ENCODE measurements at regions not wholly inside any gene's neighbourhood (a gene's known extent, or its start where the extent isn't known, plus 50 kb on each side); places are given as distances from the start of the nearest gene placed in this dataset.

GRCh38 chr15:97386940-97387339, 573.6 kb upstream of the ARRDC4 start:
- no peak for DNase-seq

- no peak for DNase-seq
These were observed 559.3 kb upstream of the ARRDC4 start for GRCh38 chr15:97401195-97401594.

DNA sequence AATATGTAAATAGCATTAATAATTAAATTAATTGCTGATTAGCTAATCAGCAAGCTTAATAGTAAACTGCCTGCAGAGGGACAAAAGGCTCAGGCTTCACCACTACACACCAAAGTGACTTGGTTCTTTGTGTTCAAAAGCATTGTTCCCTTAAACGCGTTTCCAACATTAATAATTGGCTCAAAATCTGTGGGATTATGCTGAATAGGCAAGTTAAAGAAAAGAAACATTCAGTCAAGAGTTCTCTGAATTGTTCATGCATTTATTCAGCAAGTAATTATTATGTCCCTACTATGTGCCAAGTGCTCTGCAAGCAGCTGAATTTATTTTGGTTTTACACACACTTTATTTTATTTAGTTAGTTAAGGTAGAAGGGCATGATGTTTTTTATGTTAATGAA, 558.5 kb upstream of the ARRDC4 start:
- DNase-seq: no peak

- no peak for DNase-seq
These were observed 553.7 kb upstream of the ARRDC4 start for GRCh38 chr15:97406841-97407240.

DNA sequence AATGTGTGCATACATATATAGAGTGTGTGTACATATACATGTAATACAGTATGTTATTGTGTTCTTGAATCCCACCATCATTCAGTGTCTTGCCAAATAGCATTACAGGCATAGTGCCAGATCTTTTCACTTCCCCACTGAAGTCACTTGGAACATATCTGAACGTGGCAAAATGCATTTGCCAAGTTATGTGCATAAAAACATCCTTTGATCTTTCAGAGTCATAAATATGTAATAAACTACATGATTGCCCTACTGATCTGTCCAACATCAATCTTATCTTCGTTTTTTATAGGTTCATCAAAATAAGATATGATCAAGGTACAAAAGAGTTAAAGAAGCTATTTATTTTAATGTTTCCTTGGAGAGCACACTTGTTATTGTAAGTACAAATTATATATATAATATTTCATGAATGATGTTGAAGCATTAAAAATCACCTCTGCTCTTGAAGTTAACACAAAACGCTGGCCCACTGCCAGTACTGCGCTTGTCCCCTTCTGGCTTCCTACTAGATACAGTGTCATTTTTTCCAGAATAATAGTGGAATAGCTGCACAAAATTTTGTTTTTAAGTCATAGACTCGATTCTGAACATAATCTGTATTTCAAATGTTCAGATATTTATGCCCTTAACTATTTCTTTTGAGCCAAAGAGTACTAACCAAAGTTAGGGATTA, 549.5 kb upstream of the ARRDC4 start:
- DNase-seq: no peak

DNA sequence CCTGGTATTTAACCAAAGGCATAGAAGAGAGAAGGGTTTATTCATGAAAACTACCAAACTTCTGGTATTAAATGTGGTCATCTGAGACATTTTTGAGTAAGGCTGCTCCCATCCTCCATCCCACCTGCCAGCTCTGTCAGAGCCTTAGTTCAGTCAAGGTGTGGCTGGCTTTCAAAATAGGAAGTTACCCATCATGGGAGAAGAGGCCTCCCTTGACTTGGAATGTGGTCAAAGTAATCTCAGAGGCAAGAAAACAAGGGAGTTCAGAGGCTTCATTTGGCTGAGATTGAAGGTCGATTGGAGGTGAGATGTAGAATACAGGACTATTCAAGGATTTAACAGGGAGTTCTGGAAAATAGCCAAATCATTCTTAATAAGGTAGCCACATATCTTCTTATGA, 540.4 kb upstream of the ARRDC4 start:
- no peak for DNase-seq

- no peak for DNase-seq
These were observed 534.9 kb upstream of the ARRDC4 start for GRCh38 chr15:97425596-97425995.

DNA sequence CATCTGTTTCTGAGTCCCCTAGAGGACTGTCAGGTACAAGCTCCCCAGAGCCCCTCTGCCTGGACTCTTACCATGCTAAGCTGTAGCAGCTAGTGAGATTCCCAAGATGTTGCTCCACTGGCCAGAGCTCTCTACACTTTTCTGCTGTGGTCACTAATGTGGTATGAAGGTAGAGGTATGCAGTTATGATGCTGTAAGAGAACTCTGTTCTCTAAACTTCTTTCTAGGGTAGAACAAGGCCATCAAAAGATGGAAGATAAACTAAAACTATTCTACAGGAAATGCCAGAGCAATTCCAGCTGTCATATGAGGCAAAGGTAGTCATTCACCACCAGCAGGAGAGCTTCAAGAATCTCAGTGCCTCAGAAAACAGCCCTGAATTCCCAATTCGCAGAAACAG, 517.4 kb upstream of the ARRDC4 start:
- no peak for DNase-seq

DNA sequence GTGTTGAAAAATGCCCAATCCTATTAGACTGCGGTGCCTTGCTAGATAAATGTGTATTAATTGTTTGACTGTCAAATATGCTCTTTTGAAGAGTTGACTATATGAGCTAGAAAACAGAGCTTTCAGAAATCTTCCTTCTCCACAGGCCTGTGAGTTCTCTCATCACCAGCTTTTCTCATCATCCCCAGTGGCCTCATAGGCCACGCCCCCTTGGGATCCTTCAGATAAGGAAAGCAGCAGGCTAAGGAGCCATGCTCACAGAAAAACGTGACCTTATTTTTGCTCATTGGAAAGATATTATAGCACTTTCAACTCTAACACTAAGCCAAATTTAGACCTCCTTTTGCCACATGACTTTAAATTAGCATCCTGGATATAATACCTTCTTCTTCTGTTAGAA, 514.4 kb upstream of the ARRDC4 start:
- no peak for DNase-seq

GRCh38 chr15:97456521-97457202, 503.8 kb upstream of the ARRDC4 start:
- DNase-seq: no peak

- DNase-seq: no peak
These were observed 503.2 kb upstream of the ARRDC4 start for GRCh38 chr15:97457203-97457847.

DNA sequence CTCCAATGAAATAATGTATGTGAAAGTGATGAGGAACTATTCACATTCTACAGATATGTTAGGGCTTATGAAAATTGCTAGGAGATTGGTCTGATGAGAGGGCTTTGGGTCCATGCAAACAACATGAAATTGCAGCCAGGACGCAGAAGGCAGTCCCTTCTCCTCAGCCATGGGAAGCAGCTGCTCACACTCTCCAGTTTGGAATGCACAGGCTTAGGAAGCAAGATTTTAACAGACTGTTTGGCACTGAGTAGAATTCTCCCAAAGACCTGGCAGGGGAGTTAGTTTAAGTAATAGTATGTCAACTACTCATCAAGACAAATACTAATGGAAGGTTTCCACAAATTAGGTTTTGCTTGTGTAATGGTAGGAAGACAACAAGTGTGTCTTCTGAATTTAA, 500.7 kb upstream of the ARRDC4 start:
- no peak for DNase-seq

DNA sequence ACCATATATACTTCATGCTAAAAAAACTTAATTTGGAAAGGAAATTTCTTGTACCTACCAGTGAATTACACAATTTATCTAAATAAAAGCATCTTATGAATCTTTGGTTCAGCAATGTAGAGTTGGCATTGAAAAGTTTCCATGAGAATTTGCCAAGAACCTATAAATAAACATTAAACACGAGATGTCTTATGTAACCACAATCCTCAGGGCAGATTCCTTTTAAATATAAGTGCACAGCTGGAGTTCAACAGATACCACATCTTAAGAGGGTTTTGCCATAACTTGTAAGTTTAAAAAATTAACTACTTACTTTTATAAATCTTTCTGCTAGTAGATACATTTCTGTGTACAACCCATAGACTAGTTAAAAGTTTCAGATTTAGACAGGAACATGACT, 499.3 kb upstream of the ARRDC4 start:
- no peak for DNase-seq

- no peak for DNase-seq
These were observed 496.8 kb upstream of the ARRDC4 start for GRCh38 chr15:97463696-97464095.

GRCh38 chr15:97470417-97470816, 490.1 kb upstream of the ARRDC4 start:
- DNase-seq: no peak

- DNase-seq: no peak
These were observed 486.9 kb upstream of the ARRDC4 start for GRCh38 chr15:97473627-97474026.

GRCh38 chr15:97479957-97480356, 480.5 kb upstream of the ARRDC4 start:
- no peak for DNase-seq

- no peak for DNase-seq
These were observed 478.0 kb upstream of the ARRDC4 start for GRCh38 chr15:97482521-97482920.

GRCh38 chr15:97483232-97483631, 477.3 kb upstream of the ARRDC4 start:
- no peak for DNase-seq

GRCh38 chr15:97490429-97490828, 470.1 kb upstream of the ARRDC4 start:
- DNase-seq: no peak

DNA sequence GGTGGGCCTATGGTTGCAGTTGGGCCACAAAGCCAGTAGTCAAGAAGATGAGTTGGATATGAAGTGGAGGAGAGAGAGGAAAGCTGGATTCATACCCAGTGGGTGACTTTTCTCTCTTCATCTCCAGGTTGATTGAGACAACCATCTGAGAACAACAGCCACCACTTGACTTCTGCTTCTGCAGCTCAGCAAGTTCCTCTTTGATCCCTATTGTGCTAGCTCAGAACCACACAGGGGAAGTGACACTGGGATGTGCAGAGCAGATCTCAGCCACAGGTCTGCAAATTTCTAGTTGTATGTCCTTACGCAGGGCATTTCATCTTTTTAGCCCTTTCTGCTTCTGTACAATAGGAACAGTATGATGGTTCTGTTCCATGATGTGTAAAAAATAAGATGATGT, 459.2 kb upstream of the ARRDC4 start:
- DNase-seq: no peak

GRCh38 chr15:97502038-97502437, 458.5 kb upstream of the ARRDC4 start:
- DNase-seq: no peak

DNA sequence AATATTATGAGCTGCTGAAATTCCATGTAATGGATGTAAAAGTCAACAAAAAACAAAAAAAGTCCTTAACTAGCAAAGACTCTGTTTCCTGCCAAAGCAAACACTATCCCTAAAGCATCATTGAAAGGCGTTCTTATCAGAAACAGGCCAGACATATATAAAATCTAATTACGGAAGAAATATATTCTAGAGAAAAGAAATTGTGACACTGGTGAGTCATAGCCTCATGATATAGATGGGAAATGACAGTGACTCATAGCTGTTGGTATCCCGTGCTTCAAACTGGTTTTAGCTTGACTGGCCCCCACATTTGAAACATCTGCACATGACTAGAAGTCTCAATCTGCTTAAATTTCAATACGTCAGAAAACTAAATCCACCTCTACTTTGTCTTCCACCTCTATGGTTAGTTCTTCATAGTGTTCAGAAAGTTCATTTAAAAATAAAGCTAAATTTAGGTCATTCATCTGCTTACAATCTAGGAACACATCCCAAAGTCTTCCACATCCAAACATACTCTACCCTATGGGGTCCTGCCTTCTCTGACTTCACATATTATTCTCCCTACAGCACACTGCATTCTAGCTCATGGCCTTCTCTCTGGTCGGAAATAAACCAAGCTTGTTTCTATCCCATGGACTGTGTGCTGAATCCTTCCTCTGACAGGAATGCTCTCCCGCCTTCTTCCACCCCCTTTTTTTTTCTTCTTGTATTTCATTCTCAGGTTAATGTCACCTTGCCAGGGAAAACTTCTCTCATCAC, 456.3 kb upstream of the ARRDC4 start:
- DNase-seq: no peak

Measured in skin of body (tissue), 1 donor.